ENCODE measurements at regions not wholly inside any gene's neighbourhood (a gene's known extent, or its start where the extent isn't known, plus 50 kb on each side); places are given as distances from the start of the nearest gene placed in this dataset.

GRCh38 chr13:82407321-82407720 is 1475.0 kb downstream of the SLITRK1 start:
- TF ChIP-seq POLR2A (IDR thresholded peaks at IDR 0.05; ENCODE audit: low read depth, low read length) (no peak), HDGF (IDR thresholded peaks at IDR 0.05) (no peak), CTCF (IDR thresholded peaks at IDR 0.05 in 2 of 3, conservative IDR thresholded peaks at IDR 0.05 in 1 of 3; ENCODE audit: control insufficient read depth in 2 of 3, extremely low read depth in 1 of 3, insufficient read depth in 1 of 3, low read depth in 3 of 3, low read length in 3 of 3) (no peak), ETV6 (conservative IDR thresholded peaks at IDR 0.05 in 1 of 2, IDR thresholded peaks at IDR 0.05 in 1 of 2; ENCODE audit: borderline replicate concordance in 1 of 2, low read depth in 1 of 2) (no peak), YY1 (IDR thresholded peaks at IDR 0.05; ENCODE audit: low read depth, low read length) (no peak)

Data from GM12878 (cell line).